CD4-positive, alpha-beta T cell (primary cell): ENCODE measurements at regions not wholly inside any gene's neighbourhood (a gene's known extent, or its start where the extent isn't known, plus 50 kb on each side); places are given as distances from the start of the nearest gene placed in this dataset.

ENCODE experiments used
- ATAC-seq: fragments of 200-7000 bp; cut with Tn5 transposase; one replicate; pipeline ENCODE4 v1.10.0; 2022; ENCODE audit warnings: mild to moderate bottlenecking; ENCODE audit not compliant: poor library complexity
- CTCF ChIA-PET: fragments of 350-600 bp; sonication (Branson Sonifier 250); formaldehyde crosslinking; loops from one replicate; lab custom pipeline; 2021; ENCODE audit warnings: antibody characterized with exemption, inconsistent platforms; lab: Charles Lee
- POLR2A ChIA-PET: fragments of 350-600 bp; sonication (Branson Sonifier 250); formaldehyde crosslinking; loops from one replicate; lab custom pipeline; 2021; ENCODE audit warnings: antibody characterized with exemption, inconsistent platforms; lab: Charles Lee
- DNase-seq, 14 experiments: peaks; one replicate each; pipeline ENCODE4 v3.0.0-alpha.2; 2013 to 2020; ENCODE audit warnings: mixed read lengths in 2 of 14
- H3K27ac ChIP-seq, 2 donors: one replicate each; pipeline versions ENCODE4 v1.5.1 to v1.7.0; 2013; ENCODE audit warnings: low read length in 2 of 2, low read depth in 1 of 2, mild to moderate bottlenecking in 1 of 2
- H3K27me3 ChIP-seq, 2 experiments: 1 replicate in 1 of 2; 2 replicates in 1 of 2; pipeline versions ENCODE4 v1.6.1 to v1.7.0; 2013; ENCODE audit warnings: low read length in 2 of 2, control low read depth in 1 of 2, mild to moderate bottlenecking in 1 of 2, moderate library complexity in 1 of 2; ENCODE audit not compliant: insufficient read depth in 2 of 2, control insufficient read depth in 1 of 2
- H3K36me3 ChIP-seq: one replicate; pipeline ENCODE4 v1.6.1; 2013; ENCODE audit warnings: low read length, control low read depth; ENCODE audit not compliant: insufficient read depth
- H3K4me1 ChIP-seq: one replicate; pipeline ENCODE4 v1.6.1; 2013; ENCODE audit warnings: low read length, control low read depth; ENCODE audit not compliant: insufficient read depth
- H3K4me3 ChIP-seq: one replicate; pipeline ENCODE4 v1.5.1; 2013; ENCODE audit warnings: mild to moderate bottlenecking, low read length, moderate library complexity
- H3K9me3 ChIP-seq, 2 experiments: 1 replicate in 1 of 2; 2 replicates in 1 of 2; pipeline versions ENCODE4 v1.6.1 to v1.7.0; 2013; ENCODE audit warnings: low read length in 2 of 2, mild to moderate bottlenecking in 2 of 2, control low read depth in 1 of 2, moderate library complexity in 1 of 2; ENCODE audit not compliant: control insufficient read depth in 1 of 2, insufficient read depth in 1 of 2
- H3K27ac Mint-ChIP-seq: one replicate; pipeline ENCODE4 v1.8.0; 2020; ENCODE audit warnings: mixed read lengths
- H3K27me3 Mint-ChIP-seq: one replicate; pipeline ENCODE4 v1.8.0; 2021; ENCODE audit warnings: mixed read lengths
- H3K36me3 Mint-ChIP-seq: one replicate; pipeline ENCODE4 v1.8.0; 2021; ENCODE audit warnings: low read depth, mixed read lengths
- H3K4me1 Mint-ChIP-seq: one replicate; pipeline ENCODE4 v1.8.0; 2021; ENCODE audit warnings: low read depth, mixed read lengths
- H3K4me3 Mint-ChIP-seq: one replicate; pipeline ENCODE4 v1.8.0; 2020; ENCODE audit warnings: mild to moderate bottlenecking, mixed read lengths
- H3K9me3 Mint-ChIP-seq: one replicate; pipeline ENCODE4 v1.8.0; 2020; ENCODE audit warnings: mixed read lengths
- CTCF ChIP-seq: fragments of 200-600 bp; IDR thresholded peaks from one replicate; pipeline ENCODE4 v1.8.0; 2022; ENCODE audit warnings: antibody characterized with exemption, mild to moderate bottlenecking
- intact Hi-C, 2 experiments: fragments of 100-400 bp; cut with DNase I in 1 of 2; cut with micrococcal nuclease in 1 of 2; formaldehyde crosslinking; loops; one replicate each; pipeline versions ENCODE4 v1.15.1 to v1.9.0; 2023 to 2025; cut with DNase I, micrococcal nuclease

DNA sequence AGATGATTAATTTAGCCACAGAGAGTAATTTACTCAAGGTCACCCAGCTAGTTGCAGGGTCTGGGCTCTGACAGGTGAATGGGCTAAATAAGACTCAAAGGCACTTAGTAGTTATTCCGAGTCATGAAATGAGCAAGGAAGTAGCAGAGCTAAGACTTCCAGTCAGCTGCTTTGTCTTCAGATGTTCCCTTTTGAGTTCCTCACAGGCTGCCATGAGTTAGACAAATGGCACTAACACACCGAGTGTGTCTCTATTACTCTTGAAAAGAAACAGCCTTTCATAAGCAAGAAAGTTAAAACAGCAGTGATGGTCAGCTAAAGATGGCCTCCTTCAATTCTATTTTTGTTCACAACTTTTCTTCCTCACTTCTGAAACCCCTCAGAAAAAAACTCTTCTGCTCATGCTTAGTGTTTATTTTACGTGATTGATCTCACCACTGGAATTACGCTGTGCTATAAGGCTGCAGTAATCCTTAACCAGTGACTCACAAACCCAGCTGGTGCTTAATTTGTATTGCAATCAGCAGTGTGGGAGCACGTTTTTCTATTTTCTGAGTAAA lies 389.1 kb downstream of the AASDHPPT start:
- ATAC-seq: no peak
- Mint-ChIP-seq H3K27ac (no peak overlapping the region), H3K9me3 (no peaks in the 10 kb centered on the region), H3K27me3 (no peaks in the 10 kb centered on the region), H3K4me1 (no peaks in the 10 kb centered on the region), H3K36me3 (no peaks in the 10 kb centered on the region), H3K4me3 (no peak overlapping the region)
- H3K27me3 ChIP-seq: no peaks in the 10 kb centered on the region
- intact Hi-C loops: no loop called here
- H3K4me1 ChIP-seq: no peaks in the 10 kb centered on the region
- no peak overlapping the region for H3K27ac ChIP-seq
- CTCF ChIA-PET: no interaction called here
- no peak for TF ChIP-seq CTCF
- no peaks in the 10 kb centered on the region for H3K9me3 ChIP-seq
- H3K4me3 ChIP-seq: no peak overlapping the region
- H3K36me3 ChIP-seq: no peaks in the 10 kb centered on the region
- POLR2A ChIA-PET: no interaction called here
- no peak for DNase-seq

- no peak for DNase-seq
- no peak for ATAC-seq
- Histone ChIP-seq H3K27ac (no peak overlapping the region), H3K36me3 (no peaks in the 10 kb centered on the region), H3K9me3 (no peaks in the 10 kb centered on the region), H3K4me1 (no peaks in the 10 kb centered on the region), H3K27me3 (no peaks in the 10 kb centered on the region), H3K4me3 (no peak overlapping the region)
- no peaks in the 10 kb centered on the region for H3K4me1 Mint-ChIP-seq
- no peak overlapping the region for H3K27ac Mint-ChIP-seq
- CTCF ChIA-PET: no interaction called here
- intact Hi-C loops: no loop called here
- no peaks in the 10 kb centered on the region for H3K36me3 Mint-ChIP-seq
- H3K27me3 Mint-ChIP-seq: no peaks in the 10 kb centered on the region
- POLR2A ChIA-PET: interaction anchor here (0.6 kb wide), 1 partner anchor 205 kb away, joined by 3 read pairs; no protein-coding TSS in a partner anchor
- TF ChIP-seq CTCF: no peak
- H3K4me3 Mint-ChIP-seq: no peak overlapping the region
- H3K9me3 Mint-ChIP-seq: no peaks in the 10 kb centered on the region
These were observed 390.0 kb downstream of the AASDHPPT start for GRCh38 chr11:106467501-106467900.

DNA sequence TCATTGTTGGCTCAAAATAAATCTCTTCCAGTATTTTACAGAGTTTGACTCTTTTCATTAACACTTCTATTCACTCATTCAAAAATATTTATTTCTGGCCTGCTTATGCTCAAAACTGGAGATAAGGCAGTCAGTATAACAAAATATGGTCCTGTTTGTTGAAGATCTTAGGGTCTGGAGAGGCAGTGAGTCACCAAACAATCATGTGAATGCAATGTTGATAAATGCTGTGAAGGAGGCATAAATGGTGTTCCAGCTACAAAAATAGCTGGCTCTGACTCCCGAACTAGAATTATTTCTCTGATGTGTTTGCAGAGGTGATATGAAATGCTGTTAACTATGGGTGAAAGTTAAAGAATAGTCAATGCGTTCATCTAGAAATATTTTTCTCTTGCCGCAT lies 390.6 kb downstream of the AASDHPPT start:
- ATAC-seq (no peak), DNase-seq (no peak)
- ChIA-PET CTCF (no interaction called here), POLR2A (no interaction called here)
- Mint-ChIP-seq H3K4me1 (no peaks in the 10 kb centered on the region), H3K9me3 (no peaks in the 10 kb centered on the region), H3K27me3 (no peaks in the 10 kb centered on the region), H3K4me3 (no peak overlapping the region), H3K27ac (no peak overlapping the region), H3K36me3 (no peaks in the 10 kb centered on the region)
- intact Hi-C loops: no loop called here
- no peaks in the 10 kb centered on the region for H3K9me3 ChIP-seq
- no peak for TF ChIP-seq CTCF
- no peak overlapping the region for H3K4me3 ChIP-seq
- H3K36me3 ChIP-seq: no peaks in the 10 kb centered on the region
- H3K4me1 ChIP-seq: no peaks in the 10 kb centered on the region
- no peak overlapping the region for H3K27ac ChIP-seq
- H3K27me3 ChIP-seq: no peaks in the 10 kb centered on the region
